Esophagus muscularis mucosa (tissue), 3 donors: ENCODE measurements at regions not wholly inside any gene's neighbourhood (a gene's known extent, or its start where the extent isn't known, plus 50 kb on each side); places are given as distances from the start of the nearest gene placed in this dataset.

ENCODE experiments used
- CTCF ChIP-seq, 3 experiments: fragments of 200-600 bp in 2 of 3; fragments of 450-650 bp in 1 of 3; sonication (generic) in 2 of 3; IDR thresholded peaks; one replicate each; pipeline ENCODE4 v1.5.1; 2017 to 2019; ENCODE audit warnings: antibody characterized with exemption in 3 of 3, mild to moderate bottlenecking in 2 of 3, moderate library complexity in 1 of 3
- POLR2A ChIP-seq: fragments of 450-650 bp; IDR thresholded peaks from one replicate; pipeline ENCODE4 v1.6.1; 2017; ENCODE audit warnings: antibody characterized with exemption, moderate library complexity, mild to moderate bottlenecking, low read depth
- POLR2AphosphoS5 ChIP-seq, 2 donors: sonication (generic); formaldehyde crosslinking; IDR thresholded peaks; one replicate each; pipeline ENCODE4 v1.6.1; 2017; ENCODE audit warnings: antibody characterized with exemption in 2 of 2

GRCh38 chr15:80339601-80340000 lies 64.6 kb upstream of the ARNT2 start:
- TF ChIP-seq POLR2AphosphoS5 (IDR thresholded peaks at IDR 0.05) (no peak), CTCF (IDR thresholded peaks at IDR 0.05) (no peak), POLR2A (no peak)
